ENCODE measurements at regions not wholly inside any gene's neighbourhood (a gene's known extent, or its start where the extent isn't known, plus 50 kb on each side); places are given as distances from the start of the nearest gene placed in this dataset.
"Not testable (repeated sequence)": the region's sequence is repeated elsewhere in the genome, so short reads cannot be mapped to it uniquely, and the experiment has no call there.

DNA sequence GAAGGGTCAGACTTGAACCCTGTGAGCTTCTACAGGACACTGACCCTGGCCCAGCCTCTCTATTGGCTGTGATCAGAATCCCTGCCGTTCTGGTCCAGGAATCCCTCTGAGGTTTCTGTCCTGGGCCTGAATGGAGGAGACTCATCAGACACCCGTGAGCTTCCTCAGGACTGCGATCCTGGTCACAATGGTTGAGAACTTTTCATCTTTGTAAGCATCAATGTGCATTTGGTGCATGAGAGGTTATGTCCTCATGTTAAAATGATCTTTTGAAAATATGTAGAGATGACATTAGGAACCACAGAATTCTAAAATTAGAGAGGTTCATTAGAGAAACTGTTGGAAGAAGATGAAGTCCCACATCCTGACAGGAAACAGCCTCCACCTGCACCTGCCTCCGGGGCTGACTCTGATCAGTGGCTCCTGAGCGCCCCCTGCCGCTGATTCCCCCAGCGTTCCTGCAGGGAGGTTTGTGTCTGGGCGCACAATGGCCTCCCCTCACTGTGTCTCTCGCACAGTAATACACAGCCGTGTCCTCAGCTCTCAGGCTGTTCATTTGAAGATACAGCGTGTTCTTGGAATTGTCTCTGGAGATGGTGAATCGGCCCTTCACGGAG lies 1148.2 kb downstream of the TMEM121 start:
- H4K20me1 ChIP-seq (replicated peaks in 1 of 2; ENCODE audit: control insufficient read depth in 1 of 2, insufficient read depth in 2 of 2, low read length in 2 of 2); H3K27ac ChIP-seq (ENCODE audit: low read depth, low read length); H2AK5ac ChIP-seq (ENCODE audit: low read depth, low read length); H4K8ac ChIP-seq (ENCODE audit: extremely low read depth, insufficient read depth, low read length); DNase-seq (ENCODE audit: low read depth in 1 of 2, low spot score in 2 of 2); H3K23me2 ChIP-seq (ENCODE audit: low read depth, low read length); CTCF ChIA-PET (ENCODE audit: partially characterized antibody); H3K14ac ChIP-seq (ENCODE audit: insufficient read length); H2BK5ac ChIP-seq (ENCODE audit: low read depth, low read length); H3K79me2 ChIP-seq (ENCODE audit: control insufficient read depth in 1 of 2, insufficient read depth in 2 of 2, low read length in 2 of 2); H3K36me3 ChIP-seq (ENCODE audit: control insufficient read depth in 2 of 4, insufficient read depth in 4 of 4, low read length in 3 of 4); H4K5ac ChIP-seq (ENCODE audit: insufficient read length, low read depth, low read length); H3K79me1 ChIP-seq (ENCODE audit: low read depth, low read length); H3K23ac ChIP-seq (ENCODE audit: insufficient read length); H2BK15ac ChIP-seq (ENCODE audit: low read length); H2BK120ac ChIP-seq (replicated peaks; ENCODE audit: low read depth, low read length); H3K4me1 ChIP-seq (replicated peaks in 1 of 4; ENCODE audit: control insufficient read depth in 3 of 4, insufficient read depth in 4 of 4, low read length in 3 of 4); H4K91ac ChIP-seq (replicated peaks; ENCODE audit: insufficient read length, low read length); H3K4ac ChIP-seq (replicated peaks; ENCODE audit: insufficient read length, low read depth, low read length); H3K18ac ChIP-seq (ENCODE audit: extremely low read depth, low read length); H3K4me3 ChIP-seq (ENCODE audit: extremely low read depth in 1 of 4, insufficient read depth in 2 of 4, low read depth in 3 of 4, low read length in 4 of 4); H2BK12ac ChIP-seq (ENCODE audit: low read depth, low read length); H3K4me2 ChIP-seq (ENCODE audit: insufficient read depth in 1 of 2, low read depth in 2 of 2, low read length in 2 of 2); H3K27me3 ChIP-seq (replicated peaks in 1 of 4; ENCODE audit: control insufficient read depth in 3 of 4, extremely low read depth in 1 of 4, insufficient read depth in 3 of 4, low read length in 3 of 4); H2BK20ac ChIP-seq (ENCODE audit: low read length); POLR2A ChIA-PET (ENCODE audit: partially characterized antibody); H3K9ac ChIP-seq (replicated peaks in 1 of 4; ENCODE audit: extremely low read depth in 1 of 4, low read depth in 3 of 4, low read length in 3 of 4); H2AFZ ChIP-seq (ENCODE audit: low read length); FAIRE-seq; H3K56ac ChIP-seq (replicated peaks; ENCODE audit: insufficient read length, low read depth, low read length): not testable (repeated sequence)
- 83% methylated on average over 6 of the region's 13 CpGs; no CpG with 5 or more reads in 1 of the 2 experiments for WGBS, 2 experiments (ENCODE audit: extremely low coverage in 1 of 2, insufficient coverage in 1 of 2, insufficient read length in 1 of 2, insufficient replicate concordance in 2 of 2, low coverage in 1 of 2, low lambda C conversion rate in 2 of 2, missing lambda C conversion rate in 1 of 2)
- peaks cover 43 to 52% of the 10 kb centered on the region in 2 experiments for H3K9me3 ChIP-seq (ENCODE audit: insufficient read depth in 2 of 2, low read depth in 1 of 2, low read length in 1 of 2)

DNA sequence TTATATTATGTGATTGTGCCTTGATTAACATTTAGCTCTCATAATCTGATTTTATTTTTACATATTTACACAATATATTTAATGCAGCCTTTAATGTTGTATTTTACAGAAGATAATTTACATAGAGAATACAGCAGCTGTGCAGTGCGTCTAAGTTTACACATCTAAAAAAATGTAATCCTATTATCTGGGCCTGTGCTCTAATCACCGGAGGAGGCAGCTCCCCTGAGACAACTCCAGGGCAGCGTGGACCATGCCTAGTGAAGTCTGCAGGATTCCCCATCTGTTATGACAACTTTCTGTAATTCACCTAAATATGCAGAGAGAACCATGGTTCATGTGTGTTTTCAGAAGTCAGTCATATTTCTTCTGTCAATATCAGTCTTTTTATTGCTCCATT lies 1149.3 kb downstream of the TMEM121 start:
- H2BK5ac ChIP-seq (ENCODE audit: low read depth, low read length); FAIRE-seq; H2AFZ ChIP-seq (ENCODE audit: low read length); H3K18ac ChIP-seq (ENCODE audit: extremely low read depth, low read length); H3K79me1 ChIP-seq (ENCODE audit: low read depth, low read length); H4K20me1 ChIP-seq (replicated peaks in 1 of 2; ENCODE audit: control insufficient read depth in 1 of 2, insufficient read depth in 2 of 2, low read length in 2 of 2); H3K4me2 ChIP-seq (ENCODE audit: insufficient read depth in 1 of 2, low read depth in 2 of 2, low read length in 2 of 2); H3K56ac ChIP-seq (replicated peaks; ENCODE audit: insufficient read length, low read depth, low read length); H4K8ac ChIP-seq (ENCODE audit: extremely low read depth, insufficient read depth, low read length); H3K4me1 ChIP-seq (replicated peaks in 1 of 4; ENCODE audit: control insufficient read depth in 3 of 4, insufficient read depth in 4 of 4, low read length in 3 of 4); H3K36me3 ChIP-seq (ENCODE audit: control insufficient read depth in 2 of 4, insufficient read depth in 4 of 4, low read length in 3 of 4); H3K4ac ChIP-seq (replicated peaks; ENCODE audit: insufficient read length, low read depth, low read length); DNase-seq (ENCODE audit: low read depth in 1 of 2, low spot score in 2 of 2); H2BK20ac ChIP-seq (ENCODE audit: low read length); H2BK120ac ChIP-seq (replicated peaks; ENCODE audit: low read depth, low read length); H4K91ac ChIP-seq (replicated peaks; ENCODE audit: insufficient read length, low read length); H3K4me3 ChIP-seq (ENCODE audit: extremely low read depth in 1 of 4, insufficient read depth in 2 of 4, low read depth in 3 of 4, low read length in 4 of 4); H3K23me2 ChIP-seq (ENCODE audit: low read depth, low read length); H2BK12ac ChIP-seq (ENCODE audit: low read depth, low read length); H3K27ac ChIP-seq (ENCODE audit: low read depth, low read length); H2BK15ac ChIP-seq (ENCODE audit: low read length); POLR2A ChIA-PET (ENCODE audit: partially characterized antibody); H3K27me3 ChIP-seq (replicated peaks in 1 of 4; ENCODE audit: control insufficient read depth in 3 of 4, extremely low read depth in 1 of 4, insufficient read depth in 3 of 4, low read length in 3 of 4); H3K14ac ChIP-seq (ENCODE audit: insufficient read length); H2AK5ac ChIP-seq (ENCODE audit: low read depth, low read length); H4K5ac ChIP-seq (ENCODE audit: insufficient read length, low read depth, low read length); H3K9ac ChIP-seq (replicated peaks in 1 of 4; ENCODE audit: extremely low read depth in 1 of 4, low read depth in 3 of 4, low read length in 3 of 4); H3K79me2 ChIP-seq (ENCODE audit: control insufficient read depth in 1 of 2, insufficient read depth in 2 of 2, low read length in 2 of 2); H3K23ac ChIP-seq (ENCODE audit: insufficient read length): not testable (repeated sequence)
- H3K9me3 ChIP-seq (ENCODE audit: insufficient read depth in 2 of 2, low read depth in 1 of 2, low read length in 1 of 2) = peaks cover 41 to 56% of the 10 kb centered on the region in 2 experiments; a peak in 3 of 4 replicates
- CTCF ChIA-PET (ENCODE audit: partially characterized antibody) = interaction anchor here (0.6 kb wide), 1 partner anchor 149 kb away, joined by 3 read pairs; no protein-coding TSS in a partner anchor
- 80% methylated on average over 3 of the region's 3 CpGs; no CpG with 5 or more reads in 1 of the 2 experiments for WGBS, 2 experiments (ENCODE audit: extremely low coverage in 1 of 2, insufficient coverage in 1 of 2, insufficient read length in 1 of 2, insufficient replicate concordance in 2 of 2, low coverage in 1 of 2, low lambda C conversion rate in 2 of 2, missing lambda C conversion rate in 1 of 2)

All from H1 (cell line).